Stimulated activated CD8-positive, alpha-beta memory T cell treated with anti-CD3 and anti-CD28 coated beads, Interleukin-7, amount 100 ng/mL, for 4 hours (primary cell): ENCODE measurements at regions not wholly inside any gene's neighbourhood (a gene's known extent, or its start where the extent isn't known, plus 50 kb on each side); places are given as distances from the start of the nearest gene placed in this dataset.
"Not testable (repeated sequence)": the region's sequence is repeated elsewhere in the genome, so short reads cannot be mapped to it uniquely, and the experiment has no call there.

Experiments used
- DNase-seq, 2 donors: peaks; one replicate each; pipeline ENCODE4 v3.0.0-alpha.2; 2020; ENCODE audit warnings: low read depth in 2 of 2

DNA sequence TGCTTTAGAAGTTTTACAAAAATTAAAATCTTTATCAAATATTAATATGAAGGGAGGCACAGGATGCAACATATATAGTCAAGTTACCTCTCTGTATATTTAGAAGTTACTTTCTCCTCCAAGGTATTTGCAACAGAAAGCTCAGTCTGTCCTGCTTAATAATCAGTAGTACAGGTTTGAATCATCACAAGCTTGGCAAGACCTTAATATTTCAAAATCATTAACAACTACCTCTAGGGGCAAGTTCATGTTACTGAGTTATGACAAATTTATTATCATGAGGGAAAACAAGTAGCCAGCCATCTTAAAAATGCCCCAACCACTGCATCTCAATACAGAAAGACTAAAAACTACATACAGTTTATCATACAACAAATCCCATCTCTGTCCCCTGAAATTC is 116.0 kb downstream of the PMAIP1 start:
- DNase-seq = not testable (repeated sequence)

DNA sequence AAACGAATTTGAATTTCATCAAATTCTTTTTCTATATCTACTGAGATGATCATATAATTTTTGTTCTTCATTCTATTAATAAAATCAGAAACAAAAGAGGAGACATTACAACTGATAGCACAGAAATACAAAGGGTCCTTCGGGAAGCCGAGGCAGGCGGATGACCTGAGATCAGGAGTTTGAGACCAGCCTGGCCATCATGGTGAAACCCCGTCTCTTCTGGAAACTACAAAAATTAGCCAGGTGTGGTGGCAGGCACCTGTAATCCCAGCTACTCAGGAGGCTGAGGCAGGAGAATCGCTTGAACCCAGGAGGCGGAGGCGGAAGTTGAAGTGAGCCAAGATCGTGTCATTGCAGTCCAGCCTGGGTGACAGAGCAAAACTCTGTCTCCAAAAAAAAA is 113.4 kb downstream of the PMAIP1 start:
- DNase-seq = not testable (repeated sequence)

DNA sequence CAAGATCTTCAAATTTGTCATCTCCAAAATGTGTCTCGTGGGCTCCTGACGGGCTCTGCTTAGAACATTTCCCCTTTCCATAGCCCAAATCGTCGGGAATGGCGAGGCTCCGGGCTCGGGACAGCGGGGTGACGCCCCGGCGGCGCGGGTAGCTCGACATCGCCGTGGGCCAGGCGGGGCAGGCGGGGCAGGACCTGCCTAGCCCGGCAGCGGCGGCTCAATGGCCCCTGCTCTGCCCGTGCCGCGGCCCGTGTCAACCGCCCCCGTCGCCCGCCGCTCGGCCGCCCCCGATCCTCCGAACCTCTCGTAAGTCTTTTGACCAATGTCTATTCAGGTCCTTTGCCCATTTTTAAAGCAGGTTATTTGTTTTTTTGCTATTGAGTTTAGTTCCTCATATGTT is 111.2 kb downstream of the PMAIP1 start:
- DNase-seq = no peak

DNA sequence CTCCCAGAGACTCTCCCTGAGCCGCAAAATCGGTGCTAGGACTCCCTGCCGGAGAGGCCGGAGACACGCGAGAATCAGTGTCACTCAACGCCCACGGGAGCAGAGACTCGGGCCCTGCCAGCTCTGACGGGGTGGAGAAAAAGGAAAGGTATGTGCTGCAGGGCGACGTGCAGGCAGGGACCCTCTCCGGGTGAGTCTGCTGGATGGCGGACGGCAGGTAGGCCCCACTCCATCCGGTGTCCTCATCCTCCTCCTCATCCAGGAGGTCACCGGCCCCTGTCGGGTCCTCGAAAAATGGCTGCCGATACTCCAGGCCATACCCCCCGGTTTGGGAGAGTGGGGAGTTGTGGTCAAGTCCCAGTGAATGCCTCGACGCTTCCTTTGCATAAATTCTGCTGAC is 110.7 kb downstream of the PMAIP1 start:
- no peak for DNase-seq

DNA sequence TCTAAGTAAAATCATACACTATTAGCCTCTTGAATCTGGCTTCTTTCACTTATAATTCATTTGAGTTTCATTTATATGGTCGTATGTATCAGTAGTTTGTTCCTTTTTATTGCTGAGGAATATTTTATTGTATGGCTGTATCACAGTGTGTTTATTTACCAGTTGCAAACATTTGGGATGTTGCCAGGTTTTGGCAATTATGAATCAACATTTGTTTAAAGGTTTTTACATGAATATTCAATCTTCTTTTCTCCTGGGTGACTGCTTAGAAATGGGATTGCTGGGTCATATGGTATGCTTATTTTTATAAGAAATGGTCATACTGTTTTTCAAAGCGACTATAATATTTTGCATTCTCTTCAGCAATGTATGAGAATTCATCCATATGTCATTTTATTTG is 107.9 kb downstream of the PMAIP1 start:
- DNase-seq = no peak

DNA sequence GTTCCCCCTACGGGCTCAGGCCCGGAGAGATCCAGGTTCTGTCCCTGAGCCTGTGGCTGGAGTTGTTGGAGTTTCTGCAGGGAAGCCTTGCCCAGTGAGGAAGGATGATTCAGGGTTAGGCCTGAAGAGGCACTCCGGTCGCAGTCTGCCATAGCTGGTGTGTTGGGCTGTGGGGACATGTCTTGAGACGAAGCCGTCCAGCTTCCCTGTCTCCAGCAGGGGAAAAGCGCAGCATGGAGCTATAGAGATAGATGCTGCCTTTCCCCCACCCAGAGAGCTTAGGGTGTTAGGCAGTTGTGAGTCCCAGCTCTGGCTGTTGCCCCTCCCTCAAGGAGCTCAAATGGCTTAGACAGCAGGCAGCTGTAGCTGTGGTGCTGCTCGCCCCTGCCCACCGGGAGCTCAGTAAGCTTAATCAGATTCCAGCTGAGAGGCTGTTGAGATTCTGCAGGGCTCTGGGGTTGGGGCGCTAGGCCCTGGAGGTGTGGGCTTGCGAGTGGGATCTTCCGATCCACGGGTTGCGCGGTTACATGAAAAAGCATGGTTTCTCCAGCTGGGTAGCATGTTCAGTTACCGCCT is 103.9 kb downstream of the PMAIP1 start:
- DNase-seq = no peak

DNA sequence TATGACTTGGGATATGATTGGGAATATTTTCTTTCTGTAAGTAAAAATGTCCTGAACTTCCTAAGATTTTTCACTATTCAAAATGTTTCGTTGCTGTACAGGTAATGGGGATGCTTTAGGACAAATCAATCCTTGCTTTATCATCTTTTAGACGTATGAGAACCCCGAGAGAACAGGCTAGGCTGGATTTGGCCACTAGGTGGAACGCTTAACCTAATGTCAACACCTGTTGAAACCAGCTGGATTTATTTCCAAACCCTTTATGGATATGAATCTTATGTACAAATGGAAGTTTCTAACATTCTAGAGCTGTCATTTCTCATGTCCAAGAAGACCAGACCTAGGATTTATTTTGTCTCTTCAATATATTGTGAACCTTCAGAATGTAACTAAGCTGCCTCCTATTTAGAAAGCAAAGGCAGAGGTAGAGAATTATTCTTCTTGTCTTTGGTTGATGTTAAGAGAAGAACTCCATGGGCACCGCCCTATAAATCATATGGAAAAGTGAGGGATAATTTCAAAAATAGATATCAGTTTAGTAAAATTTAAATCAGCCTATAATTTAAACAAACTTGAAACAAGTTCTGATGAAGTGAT is 96.7 kb downstream of the PMAIP1 start:
- no peak for DNase-seq

DNA sequence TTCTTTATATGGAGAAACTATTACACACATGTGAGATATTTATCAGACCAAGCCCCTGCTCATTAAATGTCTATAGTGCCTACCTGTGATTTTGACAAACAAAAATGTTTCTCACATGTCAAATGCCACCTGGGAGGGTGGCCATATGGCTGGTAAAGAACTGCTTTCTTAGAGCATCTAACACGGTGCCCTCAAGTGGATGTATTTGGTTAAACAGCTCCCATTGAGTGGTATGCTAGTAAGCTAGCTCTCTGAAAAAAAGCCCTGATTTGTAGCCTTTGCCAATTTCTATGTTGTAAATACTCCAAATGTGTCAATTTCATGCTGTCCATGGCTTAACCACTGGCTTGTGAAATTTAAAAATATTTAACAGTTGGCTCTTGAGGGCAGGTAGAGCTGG is 94.6 kb downstream of the PMAIP1 start:
- no peak for DNase-seq

DNA sequence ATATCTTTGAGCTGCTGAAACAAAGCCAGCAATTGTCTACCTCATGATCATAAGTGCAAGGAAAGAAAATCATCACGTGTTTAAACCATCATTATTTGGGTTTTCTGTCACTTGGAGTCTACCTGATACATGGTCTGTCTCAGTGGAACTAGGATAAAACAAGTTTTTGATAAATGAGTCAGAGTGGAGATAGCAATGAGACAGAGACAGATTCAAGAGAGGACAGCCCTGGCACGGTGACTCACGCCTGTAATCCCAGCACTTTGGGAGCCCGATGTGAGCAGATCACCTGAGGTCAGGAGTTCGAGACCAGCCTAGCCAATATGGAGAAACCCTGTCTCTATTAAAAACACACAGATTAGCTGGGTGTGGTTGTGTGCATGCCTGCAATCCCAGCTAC is 93.8 kb downstream of the PMAIP1 start:
- DNase-seq = no peak

DNA sequence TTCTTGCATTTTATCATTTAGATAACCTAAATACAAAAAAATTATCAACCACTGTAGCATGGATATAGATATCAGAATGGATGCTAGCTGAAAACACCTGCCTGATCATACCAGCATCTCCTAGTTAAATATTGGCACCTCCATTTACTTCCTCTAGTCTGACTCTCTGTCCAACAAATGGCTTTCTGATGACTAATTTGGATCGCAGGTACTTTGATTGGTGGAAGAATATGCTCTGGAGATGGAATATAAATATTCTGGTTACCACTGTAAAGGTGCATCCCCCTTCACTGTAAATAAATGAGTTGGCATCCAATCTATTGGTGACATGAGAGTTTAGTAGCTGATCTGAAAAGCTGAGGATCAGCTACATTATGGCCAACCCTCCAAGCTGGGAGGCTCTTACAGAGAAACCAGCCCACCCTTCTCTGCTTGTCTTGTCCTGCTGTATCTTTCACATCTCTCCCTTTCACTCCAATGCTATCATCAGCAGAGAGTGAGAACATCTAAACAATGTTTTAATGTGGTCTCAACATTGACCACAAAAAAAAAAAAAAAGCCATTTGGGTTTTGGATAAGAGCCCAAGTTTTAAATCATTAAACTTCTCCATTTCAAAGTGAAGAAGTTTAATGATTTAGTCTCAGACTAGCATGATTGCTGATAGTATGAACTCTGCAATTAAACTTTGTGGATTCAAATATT is 90.5 kb downstream of the PMAIP1 start:
- no peak for DNase-seq

DNA sequence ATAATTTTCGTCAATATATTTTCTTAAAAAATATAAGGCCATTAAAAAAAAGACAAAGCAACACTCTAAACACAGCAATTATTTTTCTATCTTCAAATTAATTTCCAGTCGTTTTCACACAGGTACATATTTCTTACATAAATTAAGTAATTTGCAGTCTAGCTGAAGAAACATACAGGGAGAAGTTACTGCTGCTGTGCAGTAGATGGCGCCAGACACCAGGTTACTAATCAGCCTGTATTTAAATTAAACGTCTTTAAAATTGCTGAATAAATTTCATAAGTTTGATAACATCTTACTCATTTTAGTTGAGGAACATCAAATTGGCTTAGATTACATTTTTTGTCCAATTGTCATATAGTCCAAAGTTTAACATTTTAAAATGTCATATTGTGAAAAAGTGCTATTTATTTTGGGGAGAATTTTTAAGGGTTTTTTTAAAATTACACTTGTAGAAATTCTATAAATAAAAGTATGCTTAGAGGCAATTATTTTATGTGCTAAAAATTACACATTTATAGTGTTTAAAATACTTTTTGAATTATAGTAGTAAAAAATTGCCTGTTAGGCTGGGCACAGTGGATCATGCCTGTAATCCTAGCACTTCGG is 88.4 kb downstream of the PMAIP1 start:
- peak; percentile 12 to 21 for DNase-seq

DNA sequence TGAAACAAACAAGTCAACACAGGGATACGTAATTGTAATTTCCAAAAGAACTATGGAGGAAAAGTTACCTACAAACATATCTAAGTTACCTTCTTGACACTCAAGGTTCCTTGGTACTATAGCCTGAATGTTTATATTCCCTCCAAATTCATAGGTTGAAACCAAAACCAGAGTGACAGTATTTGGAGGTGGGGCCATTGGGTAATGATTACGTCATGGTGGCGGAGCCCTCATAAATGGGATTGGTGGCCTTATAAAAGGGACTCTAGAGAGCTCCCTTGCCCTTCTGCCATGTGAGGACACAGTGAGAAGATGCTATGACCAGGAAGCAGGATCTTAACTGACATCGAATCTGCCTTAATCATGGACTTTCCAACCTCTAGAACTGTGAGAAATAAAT is 87.3 kb downstream of the PMAIP1 start:
- DNase-seq = no peak

DNA sequence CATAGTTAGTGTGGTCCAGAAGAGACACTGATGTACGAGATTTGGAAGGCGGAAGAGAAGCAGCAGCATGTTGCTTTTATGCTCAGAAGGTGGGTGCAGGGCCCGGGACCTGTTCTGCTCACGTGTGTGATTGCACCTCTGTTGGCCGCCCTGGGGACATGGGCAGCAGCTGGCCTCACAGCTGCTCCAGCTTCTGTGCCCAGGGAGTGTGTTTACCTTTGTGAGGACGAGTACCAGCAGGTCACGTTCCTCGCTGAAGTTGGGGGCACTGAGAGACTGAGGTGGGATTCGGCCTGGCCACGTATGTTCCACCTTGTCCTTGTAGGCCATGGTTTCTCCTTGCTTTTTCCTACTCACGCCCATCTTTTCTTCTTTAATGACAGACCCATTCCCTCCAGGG is 86.3 kb downstream of the PMAIP1 start:
- DNase-seq = no peak

DNA sequence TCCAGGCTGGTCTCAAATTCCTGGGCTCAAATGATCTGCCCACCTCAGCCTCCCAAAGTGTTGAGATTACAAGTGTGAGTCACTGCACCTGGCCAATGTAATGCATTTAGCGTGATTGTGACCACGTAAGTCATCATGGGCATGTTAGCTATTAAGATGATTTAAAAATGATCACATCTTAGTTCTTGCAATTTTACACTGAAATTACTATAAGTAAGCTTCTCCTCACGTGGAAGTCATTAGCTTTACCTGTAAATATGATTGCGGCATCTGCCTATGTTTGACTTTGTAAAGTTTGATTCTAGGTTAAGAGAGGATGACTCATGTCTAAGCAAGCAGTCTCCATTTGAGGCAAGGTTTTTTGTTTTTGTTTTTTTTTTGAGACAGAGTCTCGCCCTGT is 85.5 kb downstream of the PMAIP1 start:
- DNase-seq = no peak

DNA sequence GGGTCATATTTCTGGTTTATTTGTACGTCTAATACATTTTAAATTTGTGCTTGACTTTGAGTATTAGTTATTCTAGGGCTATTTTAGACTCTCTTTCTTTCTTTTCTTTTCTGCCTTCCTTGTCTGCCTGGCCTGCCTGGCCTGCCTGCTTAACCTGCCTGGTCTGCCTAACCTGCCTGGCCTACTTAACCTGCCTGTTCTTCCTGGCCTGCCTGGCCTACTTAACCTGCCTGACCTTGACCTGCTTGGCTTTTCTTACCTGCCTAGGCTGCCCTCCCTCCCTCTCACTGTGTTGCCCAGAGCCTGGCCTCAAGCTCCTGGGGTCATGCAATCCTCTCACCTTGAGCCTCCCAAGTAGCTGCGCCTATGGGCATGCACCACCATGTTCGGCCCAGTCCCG is 83.7 kb downstream of the PMAIP1 start:
- no peak for DNase-seq

DNA sequence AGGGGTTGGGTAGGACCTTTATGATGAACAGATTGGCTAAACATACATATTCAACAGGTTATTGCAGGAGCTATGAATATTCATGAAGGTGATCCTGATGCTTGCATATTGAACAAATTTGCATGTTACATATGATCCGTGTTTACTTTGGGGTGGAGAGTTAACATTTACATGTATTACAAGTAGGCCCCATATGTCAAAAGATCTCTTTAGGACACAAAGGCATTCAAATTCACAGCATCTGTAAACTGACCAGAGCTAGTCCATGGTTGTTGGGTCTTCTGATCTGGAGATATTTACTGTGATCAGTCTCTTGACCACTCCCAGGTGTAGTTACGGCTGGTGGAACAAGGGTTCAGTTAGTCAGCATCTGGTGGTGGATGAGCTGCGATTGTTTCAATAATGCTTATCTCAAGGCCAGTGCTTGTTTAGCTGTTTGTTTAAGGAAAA is 80.4 kb downstream of the PMAIP1 start:
- no peak for DNase-seq

DNA sequence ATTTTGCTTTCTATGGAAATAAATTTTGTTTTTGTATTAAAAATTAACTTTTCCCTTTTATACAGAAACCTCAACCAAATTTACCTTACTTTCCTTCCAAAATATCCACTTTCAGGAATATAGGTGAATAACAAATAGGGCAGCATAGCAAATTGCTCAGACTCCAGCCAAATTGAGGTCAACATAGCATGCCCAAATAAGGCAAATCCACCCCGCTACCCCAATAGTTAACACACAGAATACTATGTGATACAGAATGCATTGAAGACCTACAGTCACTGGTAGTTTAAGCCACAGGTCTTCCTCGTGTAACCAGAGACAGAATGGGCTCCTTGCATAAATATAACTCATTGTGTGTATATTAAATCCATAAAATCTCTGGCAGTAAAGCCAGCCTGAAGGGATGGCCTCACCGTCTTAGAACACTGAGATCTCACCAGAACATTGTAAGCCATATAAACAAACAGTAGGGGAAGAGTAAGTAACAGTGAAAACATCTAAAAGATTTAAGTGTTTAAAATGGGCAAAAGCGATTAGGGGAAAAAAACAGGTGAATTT is 72.2 kb downstream of the PMAIP1 start:
- DNase-seq = no peak

DNA sequence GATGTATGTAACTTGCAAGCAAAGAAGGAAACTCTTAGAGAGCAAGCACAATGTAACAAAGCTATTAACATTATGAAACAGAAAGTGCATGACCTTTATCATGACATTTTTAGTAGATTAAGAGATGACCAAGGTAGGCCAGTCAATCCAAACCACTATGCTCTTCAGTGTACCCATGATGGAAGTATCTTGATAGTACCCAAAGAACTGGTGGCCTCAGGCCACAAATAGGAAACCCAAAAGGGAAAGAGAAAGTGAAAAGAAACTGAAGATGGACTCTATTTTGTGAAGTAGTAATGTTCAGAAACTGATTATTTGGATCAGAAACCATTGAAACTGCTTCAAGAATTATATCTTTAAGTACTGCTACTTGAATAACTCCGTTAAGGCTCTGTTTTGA is 71.3 kb downstream of the PMAIP1 start:
- not testable (repeated sequence) for DNase-seq

DNA sequence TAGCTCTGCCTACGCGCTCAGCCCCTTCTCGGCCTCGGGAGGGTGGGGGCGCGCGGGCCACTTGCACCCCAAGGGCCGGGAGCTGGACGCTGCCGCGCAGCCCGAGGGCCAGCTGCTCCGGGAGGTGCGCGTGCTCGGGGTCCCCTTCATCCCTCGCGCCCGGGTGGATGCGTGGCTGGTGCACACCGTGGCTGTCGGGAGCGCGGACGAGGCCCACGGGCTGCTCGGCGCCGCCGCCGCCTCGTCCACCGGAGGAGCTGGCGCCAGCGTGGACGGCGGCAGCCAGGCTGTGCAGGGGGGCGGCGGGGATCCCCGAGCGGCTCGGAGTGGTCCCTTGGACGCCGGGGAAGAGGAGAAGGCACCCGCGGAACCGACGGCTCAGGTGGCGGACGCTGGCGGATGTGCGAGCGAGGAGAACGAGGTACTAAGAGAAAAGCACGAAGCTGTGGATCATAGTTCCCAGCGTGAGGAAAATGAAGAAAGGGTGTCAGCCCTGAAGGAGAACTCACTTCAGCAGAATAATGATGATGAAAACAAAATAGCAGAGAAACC is 69.8 kb downstream of the PMAIP1 start:
- DNase-seq = not testable (repeated sequence)

DNA sequence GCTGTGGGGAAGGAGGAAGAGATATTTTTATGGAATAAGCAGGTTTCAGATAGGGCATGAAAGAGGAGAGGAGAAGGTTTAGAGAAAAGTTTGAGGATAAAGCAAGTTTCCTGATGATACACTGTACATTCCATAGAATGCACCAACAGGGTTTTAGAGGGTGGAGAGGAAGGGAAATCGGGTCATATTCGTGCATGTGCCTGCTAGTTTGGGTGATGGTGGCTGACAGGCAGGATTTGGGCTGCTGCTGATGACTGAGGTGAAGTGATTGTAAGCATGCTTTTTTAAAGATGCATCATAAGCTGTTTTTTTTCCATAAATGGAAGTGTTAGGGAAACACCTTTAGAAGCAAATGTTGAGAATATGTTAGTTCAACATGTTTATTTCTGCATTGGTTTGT is 68.8 kb downstream of the PMAIP1 start:
- DNase-seq = no peak

DNA sequence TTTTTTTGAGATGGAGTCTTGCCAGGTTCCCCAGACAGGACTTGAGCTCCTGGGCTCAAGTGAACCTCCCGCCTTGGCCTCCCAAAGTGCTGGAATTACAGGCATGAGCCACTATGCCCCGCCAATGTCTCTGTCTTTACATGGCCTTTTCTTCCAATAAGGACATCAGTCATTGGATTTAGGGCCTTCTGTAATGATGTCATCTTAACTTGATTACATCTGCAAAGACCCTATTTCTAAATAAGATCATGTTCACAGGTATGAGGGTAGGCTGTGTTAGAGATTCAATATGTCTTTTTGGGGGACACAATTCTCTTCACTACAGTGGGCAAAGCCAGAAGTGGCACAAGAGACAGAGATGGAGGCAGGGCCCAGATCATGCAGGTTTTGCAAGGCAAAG is 68.1 kb downstream of the PMAIP1 start:
- DNase-seq = no peak

DNA sequence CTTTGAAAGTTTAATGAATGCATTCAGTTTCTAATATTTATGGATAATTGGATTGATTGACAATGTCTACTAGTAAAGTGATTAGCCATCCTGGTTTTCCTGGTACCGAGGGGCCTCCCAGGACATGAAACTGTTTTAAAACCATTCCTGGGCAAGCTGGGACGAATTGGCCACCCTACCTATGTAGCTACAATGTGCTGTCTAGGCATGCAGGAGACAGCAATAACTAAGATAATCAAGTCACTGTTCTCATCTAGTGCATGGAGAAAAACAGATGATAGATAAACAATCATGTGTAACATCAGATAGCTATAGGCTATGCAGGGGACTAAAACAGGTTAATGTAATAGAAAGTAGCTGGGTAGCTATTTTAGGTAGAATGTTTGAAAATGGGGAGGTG is 67.1 kb downstream of the PMAIP1 start:
- DNase-seq = no peak
